Ishikawa (cell line): ENCODE measurements at regions not wholly inside any gene's neighbourhood (a gene's known extent, or its start where the extent isn't known, plus 50 kb on each side); places are given as distances from the start of the nearest gene placed in this dataset.

Experiments
- CEBPB ChIP-seq: IDR thresholded peaks from 2 replicates; pipeline ENCODE4 v1.6.1; 2012
- CREB1 ChIP-seq: IDR thresholded peaks from 2 replicates; pipeline ENCODE4 v1.6.1; 2012; ENCODE audit warnings: low read depth
- EGR1 ChIP-seq: IDR thresholded peaks from 2 replicates; pipeline ENCODE4 v1.6.1; 2012
- EP300 ChIP-seq: IDR thresholded peaks from 2 replicates; pipeline ENCODE4 v1.6.1; 2012; ENCODE audit warnings: borderline replicate concordance
- FOXM1 ChIP-seq: IDR thresholded peaks from 2 replicates; pipeline ENCODE4 v1.6.1; 2012; ENCODE audit warnings: low read depth, borderline replicate concordance
- NFIC ChIP-seq: IDR thresholded peaks from 2 replicates; pipeline ENCODE4 v1.6.1; 2012
- RAD21 ChIP-seq: IDR thresholded peaks from 2 replicates; pipeline ENCODE4 v1.6.1; 2012; ENCODE audit warnings: low read depth
- TAF1 ChIP-seq: IDR thresholded peaks from 2 replicates; pipeline ENCODE4 v1.6.1; 2012; ENCODE audit warnings: low read depth, mild to moderate bottlenecking
- TCF12 ChIP-seq: IDR thresholded peaks from 2 replicates; pipeline ENCODE4 v1.6.1; 2012; ENCODE audit warnings: low read depth
- TEAD4 ChIP-seq: IDR thresholded peaks from 2 replicates; pipeline ENCODE4 v1.6.1; 2012
- YY1 ChIP-seq: IDR thresholded peaks from 2 replicates; pipeline ENCODE4 v1.6.1; 2012; ENCODE audit warnings: low read depth
- ZBTB7A ChIP-seq: IDR thresholded peaks from 2 replicates; pipeline ENCODE4 v1.6.1; 2012; ENCODE audit warnings: low read depth
- TF ChIP-seq, protein P1 (sequence below): IDR thresholded peaks from 2 replicates; pipeline ENCODE4 v1.6.1; 2012
- TF ChIP-seq, protein P2 (sequence below): IDR thresholded peaks from 2 replicates; pipeline ENCODE4 v1.6.1; 2012; ENCODE audit warnings: low read depth, mild to moderate bottlenecking
- TF ChIP-seq, protein P3 (sequence below): IDR thresholded peaks from 2 replicates; pipeline ENCODE4 v1.6.1; 2012

DNA sequence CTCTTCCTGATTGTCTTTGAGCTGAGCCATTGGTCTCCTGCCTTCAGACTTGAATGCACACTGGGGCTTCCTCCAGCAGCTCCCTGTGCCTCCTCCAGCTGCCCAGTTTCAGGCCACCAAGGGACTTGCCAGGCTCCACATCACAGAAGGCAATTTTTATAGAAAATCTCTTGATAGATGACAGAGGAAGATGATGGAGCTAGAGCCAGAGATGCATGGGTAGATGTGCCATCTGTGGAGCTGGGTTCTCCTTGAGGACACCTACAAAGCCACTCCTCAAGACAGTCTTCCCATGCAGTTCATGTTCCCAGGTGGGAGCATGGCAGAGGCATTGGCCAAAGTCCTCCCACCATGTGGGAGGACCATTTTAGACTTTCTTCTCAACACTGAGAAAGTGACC, 239.6 kb upstream of the IRX1 start:
- TF ChIP-seq CEBPB (no peak), CREB1 (no peak), EP300 (no peak), TEAD4 (no peak), TAF1 (no peak), NFIC (no peak), EGR1 (no peak), YY1 (no peak), RAD21 (no peak), TCF12 (no peak), ZBTB7A (no peak), FOXM1 (no peak)
- TF ChIP-seq, protein P1, sequence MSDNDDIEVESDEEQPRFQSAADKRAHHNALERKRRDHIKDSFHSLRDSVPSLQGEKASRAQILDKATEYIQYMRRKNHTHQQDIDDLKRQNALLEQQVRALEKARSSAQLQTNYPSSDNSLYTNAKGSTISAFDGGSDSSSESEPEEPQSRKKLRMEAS, result no peak
- TF ChIP-seq, protein P2, sequence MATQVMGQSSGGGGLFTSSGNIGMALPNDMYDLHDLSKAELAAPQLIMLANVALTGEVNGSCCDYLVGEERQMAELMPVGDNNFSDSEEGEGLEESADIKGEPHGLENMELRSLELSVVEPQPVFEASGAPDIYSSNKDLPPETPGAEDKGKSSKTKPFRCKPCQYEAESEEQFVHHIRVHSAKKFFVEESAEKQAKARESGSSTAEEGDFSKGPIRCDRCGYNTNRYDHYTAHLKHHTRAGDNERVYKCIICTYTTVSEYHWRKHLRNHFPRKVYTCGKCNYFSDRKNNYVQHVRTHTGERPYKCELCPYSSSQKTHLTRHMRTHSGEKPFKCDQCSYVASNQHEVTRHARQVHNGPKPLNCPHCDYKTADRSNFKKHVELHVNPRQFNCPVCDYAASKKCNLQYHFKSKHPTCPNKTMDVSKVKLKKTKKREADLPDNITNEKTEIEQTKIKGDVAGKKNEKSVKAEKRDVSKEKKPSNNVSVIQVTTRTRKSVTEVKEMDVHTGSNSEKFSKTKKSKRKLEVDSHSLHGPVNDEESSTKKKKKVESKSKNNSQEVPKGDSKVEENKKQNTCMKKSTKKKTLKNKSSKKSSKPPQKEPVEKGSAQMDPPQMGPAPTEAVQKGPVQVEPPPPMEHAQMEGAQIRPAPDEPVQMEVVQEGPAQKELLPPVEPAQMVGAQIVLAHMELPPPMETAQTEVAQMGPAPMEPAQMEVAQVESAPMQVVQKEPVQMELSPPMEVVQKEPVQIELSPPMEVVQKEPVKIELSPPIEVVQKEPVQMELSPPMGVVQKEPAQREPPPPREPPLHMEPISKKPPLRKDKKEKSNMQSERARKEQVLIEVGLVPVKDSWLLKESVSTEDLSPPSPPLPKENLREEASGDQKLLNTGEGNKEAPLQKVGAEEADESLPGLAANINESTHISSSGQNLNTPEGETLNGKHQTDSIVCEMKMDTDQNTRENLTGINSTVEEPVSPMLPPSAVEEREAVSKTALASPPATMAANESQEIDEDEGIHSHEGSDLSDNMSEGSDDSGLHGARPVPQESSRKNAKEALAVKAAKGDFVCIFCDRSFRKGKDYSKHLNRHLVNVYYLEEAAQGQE, result no peak
- TF ChIP-seq, protein P3, sequence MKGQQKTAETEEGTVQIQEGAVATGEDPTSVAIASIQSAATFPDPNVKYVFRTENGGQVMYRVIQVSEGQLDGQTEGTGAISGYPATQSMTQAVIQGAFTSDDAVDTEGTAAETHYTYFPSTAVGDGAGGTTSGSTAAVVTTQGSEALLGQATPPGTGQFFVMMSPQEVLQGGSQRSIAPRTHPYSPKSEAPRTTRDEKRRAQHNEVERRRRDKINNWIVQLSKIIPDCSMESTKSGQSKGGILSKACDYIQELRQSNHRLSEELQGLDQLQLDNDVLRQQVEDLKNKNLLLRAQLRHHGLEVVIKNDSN, result no peak

DNA sequence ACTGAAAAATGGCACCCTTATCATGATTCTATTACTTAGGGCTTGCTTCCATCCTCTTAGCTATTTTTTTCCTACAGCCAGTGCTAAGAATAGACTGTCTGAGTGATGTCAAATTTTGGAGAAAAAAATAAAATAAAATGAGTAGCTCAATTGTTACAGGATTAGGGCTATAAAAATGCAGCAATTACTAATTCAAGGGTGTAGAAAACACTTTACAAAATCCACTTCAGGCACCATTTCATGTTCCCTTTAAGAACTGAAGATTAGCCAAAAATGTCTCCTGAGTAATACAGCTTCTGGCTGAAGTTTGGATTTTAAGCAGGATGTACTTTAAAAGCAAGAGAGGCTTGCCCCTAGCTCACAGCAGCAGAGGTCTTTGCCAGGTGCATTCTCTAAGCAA, 240.5 kb upstream of the IRX1 start:
- TF ChIP-seq, protein P2, result no peak

DNA sequence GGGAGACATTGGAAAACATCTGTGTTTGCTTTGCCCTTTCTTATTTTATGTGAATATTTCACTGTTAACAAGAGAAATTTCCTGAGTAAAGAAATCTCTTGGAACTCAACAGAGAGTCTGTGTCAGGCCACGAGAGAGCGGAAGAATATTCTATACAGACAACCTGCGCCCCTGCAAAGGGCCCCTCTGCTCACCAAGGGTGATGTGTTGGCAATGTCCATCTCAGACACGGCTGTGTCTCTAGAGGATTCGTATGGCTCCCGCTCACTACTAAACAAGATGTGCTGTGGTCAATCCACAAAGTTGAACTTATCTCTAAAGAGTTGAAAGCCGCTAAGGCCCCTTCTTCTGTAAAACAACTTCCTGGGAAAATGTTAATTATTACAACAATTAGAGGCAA, 241.0 kb upstream of the IRX1 start:
- TF ChIP-seq CEBPB, result no peak
- TF ChIP-seq, protein P2, result no peak
- no peak for TF ChIP-seq FOXM1
- no peak for TF ChIP-seq TEAD4
- no peak for TF ChIP-seq CREB1
- no peak for TF ChIP-seq YY1
- TF ChIP-seq RAD21, result no peak

DNA sequence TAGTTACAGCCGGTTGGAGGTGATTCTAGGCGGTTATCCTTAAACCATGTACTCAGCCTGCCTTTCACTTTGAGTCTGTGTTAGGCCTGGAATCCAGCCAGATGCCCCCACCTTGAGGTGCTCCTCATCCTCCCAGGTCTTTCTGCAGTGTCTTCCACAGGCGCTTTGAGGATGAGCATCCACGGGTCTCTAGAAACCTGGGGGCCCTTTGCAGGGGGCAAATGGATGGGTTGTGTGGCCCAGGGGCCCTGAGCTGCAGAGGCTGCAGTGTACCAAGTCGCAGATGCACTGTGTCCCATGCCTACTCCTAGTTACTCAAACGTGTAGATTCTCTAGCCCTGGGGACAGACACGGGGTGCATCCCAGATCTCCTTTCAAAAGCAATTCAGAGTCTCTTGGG, 242.1 kb upstream of the IRX1 start:
- no peak for TF ChIP-seq EGR1
- TF ChIP-seq CEBPB, result no peak
- TF ChIP-seq TEAD4, result no peak
- no peak for TF ChIP-seq TAF1
- TF ChIP-seq, protein P3, result no peak
- TF ChIP-seq EP300, result no peak

DNA sequence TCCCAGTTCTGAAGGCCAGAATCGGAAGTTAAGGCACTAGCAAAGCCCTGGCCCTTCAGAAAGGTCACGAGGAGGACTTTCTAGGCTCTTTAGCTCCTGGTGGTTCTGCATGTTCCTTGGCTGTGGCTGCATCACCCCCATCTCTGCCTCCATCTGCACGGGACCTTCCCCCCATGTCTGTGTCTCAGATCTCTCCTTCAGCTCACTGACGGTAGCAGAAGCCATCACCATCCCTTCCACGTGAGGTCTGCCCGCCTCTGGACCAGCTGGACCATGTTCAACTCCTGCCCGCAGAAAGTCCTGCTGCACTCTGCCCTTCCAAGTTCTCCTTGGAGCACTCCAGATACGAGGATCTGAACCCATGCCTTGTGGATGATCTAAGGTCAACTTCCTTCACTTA, 242.9 kb upstream of the IRX1 start:
- TF ChIP-seq TAF1 (no peak), TCF12 (no peak), CREB1 (no peak), EP300 (no peak), RAD21 (no peak)
- TF ChIP-seq, protein P2, result no peak
